Suprapubic skin (tissue), 4 donors: ENCODE measurements at regions not wholly inside any gene's neighbourhood (a gene's known extent, or its start where the extent isn't known, plus 50 kb on each side); places are given as distances from the start of the nearest gene placed in this dataset.

Experiments used
- CTCF ChIP-seq, 2 donors: fragments of 200-600 bp in 1 of 2; fragments of 450-650 bp in 1 of 2; sonication (generic) in 1 of 2; IDR thresholded peaks; one replicate each; pipeline ENCODE4 v1.5.1; 2016 to 2019; ENCODE audit warnings: antibody characterized with exemption in 2 of 2, mild to moderate bottlenecking in 1 of 2, moderate library complexity in 1 of 2
- EP300 ChIP-seq: sonication (generic); formaldehyde crosslinking; IDR thresholded peaks from one replicate; pipeline ENCODE4 v1.6.1; 2017; ENCODE audit warnings: antibody characterized with exemption
- POLR2A ChIP-seq, 2 donors: fragments of 450-650 bp; IDR thresholded peaks; one replicate each; pipeline ENCODE4 v1.6.1; 2017; ENCODE audit warnings: antibody characterized with exemption in 2 of 2, mild to moderate bottlenecking in 2 of 2, moderate library complexity in 2 of 2
- POLR2AphosphoS5 ChIP-seq, 3 donors: sonication (generic); formaldehyde crosslinking; IDR thresholded peaks; one replicate each; pipeline ENCODE4 v1.6.1; 2017; ENCODE audit warnings: antibody characterized with exemption in 3 of 3

- TF ChIP-seq POLR2A (IDR thresholded peaks at IDR 0.05) (no peak), CTCF (IDR thresholded peaks at IDR 0.05) (no peak), POLR2AphosphoS5 (IDR thresholded peaks at IDR 0.05) (no peak), EP300 (no peak)
These were observed 330.0 kb downstream of the DRD1 start for GRCh38 chr5:175113947-175114346.
